ENCODE measurements at regions not wholly inside any gene's neighbourhood (a gene's known extent, or its start where the extent isn't known, plus 50 kb on each side); places are given as distances from the start of the nearest gene placed in this dataset.
A peak's percentile ranks its signal among the peaks of the same experiment; 100 is the strongest.

- DNase-seq (ENCODE audit: low read depth) = no peak
Observed at GRCh38 chr6:25066593-25066992, 130.8 kb upstream of the RIPOR2 start.

- DNase-seq (ENCODE audit: low read depth) = no peak
Observed at GRCh38 chr6:25068866-25069265, 133.1 kb upstream of the RIPOR2 start.

- DNase-seq (ENCODE audit: low read depth) = peak; percentile 74
Observed at GRCh38 chr6:25070547-25071366, 135.0 kb upstream of the RIPOR2 start.

DNA sequence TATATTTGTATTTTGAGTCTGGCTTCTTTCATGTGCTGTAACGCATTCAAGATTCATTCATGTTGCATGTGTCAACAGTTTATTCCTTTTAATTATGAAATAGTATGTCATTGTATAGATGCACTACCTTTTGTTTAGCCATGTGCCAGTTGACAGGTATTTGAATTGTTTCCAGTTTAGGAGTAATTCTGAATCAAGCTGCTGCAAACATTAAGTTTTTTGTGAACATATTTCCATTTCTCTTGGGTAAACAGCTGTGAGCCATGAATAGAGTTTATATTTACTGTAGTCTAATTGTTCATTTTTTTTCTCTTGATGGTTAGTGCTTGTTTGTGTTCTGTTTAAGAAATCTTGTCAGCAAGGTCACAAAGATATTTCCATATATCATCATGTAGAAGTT is 142.4 kb upstream of the RIPOR2 start:
- DNase-seq (ENCODE audit: low read depth) = no peak

DNA sequence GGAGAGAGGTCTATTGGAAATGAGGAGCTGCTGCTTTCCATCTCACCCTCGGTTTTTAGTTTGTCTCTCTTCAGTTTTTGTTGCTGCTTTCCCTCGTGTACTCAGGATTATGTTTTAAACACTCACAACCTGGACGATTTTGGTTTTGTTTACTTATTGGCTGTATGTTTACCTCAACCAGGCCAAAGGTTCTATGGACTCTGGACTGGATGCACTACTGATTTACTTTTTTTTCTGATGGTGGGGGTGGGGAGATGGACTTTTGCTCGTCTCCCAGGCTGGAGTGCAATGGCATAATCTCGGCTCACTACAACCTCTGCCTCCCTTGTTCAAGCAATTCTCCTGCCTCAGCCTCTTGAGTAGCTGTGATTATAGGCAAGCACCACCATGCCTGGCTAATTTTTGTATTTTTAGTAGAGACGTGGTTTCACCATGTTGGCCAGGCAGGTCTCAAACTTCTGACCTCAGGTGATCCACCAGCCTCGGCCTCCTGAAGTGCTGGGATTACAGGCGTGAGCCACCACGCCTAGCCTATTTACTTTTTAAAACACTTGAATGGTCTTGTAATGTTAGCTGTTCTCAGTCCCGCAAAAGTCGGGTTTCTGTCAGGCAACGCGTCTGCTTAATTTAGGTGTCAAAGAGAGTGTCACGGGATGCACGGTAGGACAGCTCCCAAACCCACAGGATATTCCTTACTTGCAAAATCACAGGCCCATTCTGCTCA is 148.2 kb upstream of the RIPOR2 start:
- no peak for DNase-seq (ENCODE audit: low read depth)

DNA sequence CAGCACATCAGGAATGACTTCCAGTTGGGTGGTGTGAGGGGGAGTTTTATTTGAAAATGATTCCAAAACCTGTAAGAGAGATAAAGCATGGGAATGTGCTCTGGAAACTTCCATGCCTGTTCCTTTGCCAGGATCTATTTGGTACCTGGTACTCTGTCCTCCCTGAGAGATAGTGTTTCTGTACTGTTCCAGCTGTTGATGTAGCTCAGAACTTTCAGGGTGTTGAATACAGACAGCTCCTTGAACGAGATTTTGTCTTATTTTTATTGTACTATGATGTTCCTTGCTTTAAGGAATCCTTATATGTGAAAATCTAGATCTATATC is 148.7 kb upstream of the RIPOR2 start:
- no peak for DNase-seq (ENCODE audit: low read depth)

DNA sequence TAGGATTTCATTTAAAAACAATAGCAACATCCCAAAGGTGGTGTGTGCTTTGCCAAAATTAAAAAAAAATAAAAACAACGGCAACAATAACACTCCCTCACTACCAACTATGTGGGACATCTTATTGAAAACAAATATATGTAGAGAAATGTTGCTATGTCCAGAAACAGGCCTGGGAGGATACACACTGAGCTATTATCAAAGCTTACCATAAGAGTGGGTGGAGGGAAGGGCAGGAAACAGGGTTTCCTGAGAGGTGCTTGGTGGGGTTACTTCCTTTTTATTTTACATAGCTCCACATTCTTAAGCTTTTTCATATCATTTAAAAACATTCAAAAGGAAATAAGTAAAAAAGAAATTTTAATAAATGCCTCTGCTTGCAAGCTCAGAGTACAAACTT is 150.0 kb upstream of the RIPOR2 start:
- no peak for DNase-seq (ENCODE audit: low read depth)

DNA sequence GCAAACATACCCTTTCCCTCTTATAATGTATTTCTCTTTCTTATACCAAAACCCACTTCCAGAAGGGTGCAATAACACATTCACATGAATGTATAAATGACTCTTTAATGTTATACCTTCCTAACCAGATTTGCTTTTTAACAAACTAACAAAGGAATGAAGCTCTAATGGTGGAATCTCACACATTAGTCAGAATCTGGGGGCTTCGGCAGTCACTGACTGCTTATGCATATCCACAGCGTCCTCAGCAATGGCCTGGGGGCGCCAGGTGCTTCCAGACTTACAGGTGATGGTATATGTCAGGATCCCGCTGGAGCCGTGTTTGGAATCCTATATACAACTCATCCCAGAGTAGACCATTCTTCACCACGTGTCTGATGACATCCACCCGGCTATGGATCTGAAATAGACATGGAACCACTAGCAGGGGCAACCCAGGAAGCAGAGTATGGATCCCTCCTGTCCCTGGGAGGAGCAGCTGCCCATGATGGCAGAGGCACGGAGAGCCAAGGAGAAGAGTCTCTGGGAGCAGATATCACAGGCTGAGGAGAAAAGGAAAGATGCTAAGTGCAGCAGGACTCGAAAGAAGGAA is 150.8 kb upstream of the RIPOR2 start:
- DNase-seq (ENCODE audit: low read depth) = no peak

DNA sequence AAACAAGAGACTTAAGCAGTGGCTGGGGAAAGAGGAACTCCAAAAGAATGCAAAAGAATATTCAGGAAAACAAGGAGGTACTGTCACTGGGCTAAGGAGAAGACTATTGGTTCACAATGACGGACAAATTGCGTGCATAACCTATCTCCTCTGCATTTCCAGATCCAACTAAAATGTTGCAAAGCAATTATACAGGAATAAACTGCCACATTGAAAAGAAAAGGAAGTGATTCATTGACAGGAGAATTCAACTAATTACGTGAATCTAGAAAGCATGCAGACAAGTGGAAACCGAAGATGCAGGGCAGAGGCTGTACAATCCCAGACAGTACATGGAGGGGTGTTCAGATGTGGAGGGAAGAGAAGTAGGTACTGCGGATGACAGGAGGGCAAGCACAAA is 152.8 kb upstream of the RIPOR2 start:
- no peak for DNase-seq (ENCODE audit: low read depth)

DNA sequence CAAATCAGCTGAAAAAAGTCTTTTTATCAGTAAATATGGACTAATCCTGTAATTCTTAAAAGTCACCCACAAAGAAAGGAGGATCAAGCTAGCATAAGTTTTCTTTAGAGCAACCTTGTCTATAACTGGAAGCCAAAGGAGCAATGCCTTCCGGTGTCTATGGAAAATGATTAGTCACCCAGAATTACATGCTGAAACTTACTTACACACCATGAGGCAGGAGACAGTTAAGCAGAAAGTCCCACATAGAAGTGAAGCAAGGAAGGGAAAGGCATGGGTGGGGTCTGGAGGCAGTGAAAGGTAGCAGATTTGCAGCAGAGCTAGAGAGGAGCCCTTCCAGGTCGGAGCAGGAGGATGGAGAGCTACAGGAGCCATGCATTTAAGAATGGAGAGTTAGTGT is 153.7 kb upstream of the RIPOR2 start:
- no peak for DNase-seq (ENCODE audit: low read depth)

GRCh38 chr6:25094726-25095125 is 159.0 kb upstream of the RIPOR2 start:
- no peak for DNase-seq (ENCODE audit: low read depth)

- no peak for DNase-seq (ENCODE audit: low read depth)
Observed at GRCh38 chr6:25100288-25100687, 164.5 kb upstream of the RIPOR2 start.

- no peak for DNase-seq (ENCODE audit: low read depth)
Observed at GRCh38 chr6:25103603-25104002, 167.8 kb upstream of the RIPOR2 start.

- DNase-seq (ENCODE audit: low read depth) = no peak
Observed at GRCh38 chr6:25105070-25105925, 169.5 kb upstream of the RIPOR2 start.

- DNase-seq (ENCODE audit: low read depth) = no peak
Observed at GRCh38 chr6:25107218-25107617, 171.5 kb upstream of the RIPOR2 start.

DNA sequence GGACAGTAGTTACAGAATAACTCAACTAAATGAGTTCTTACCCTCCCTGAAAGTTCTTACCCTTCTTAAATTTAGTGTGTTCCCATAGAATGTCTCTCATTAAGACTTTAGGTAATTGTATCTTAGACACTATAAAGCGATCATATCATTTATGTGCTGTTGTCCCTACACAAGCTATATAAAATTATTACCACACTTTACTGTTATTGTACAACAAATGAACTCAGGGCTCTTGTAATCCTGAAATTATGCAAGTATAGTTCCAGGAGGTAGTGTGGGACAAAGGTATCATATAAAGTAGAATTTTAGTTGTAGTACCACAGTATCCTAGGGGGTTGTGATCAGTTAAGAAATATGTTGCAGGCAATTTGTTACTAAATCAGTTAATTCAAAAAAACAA is 167.4 kb upstream of the CARMIL1 start:
- DNase-seq (ENCODE audit: low read depth) = no peak

DNA sequence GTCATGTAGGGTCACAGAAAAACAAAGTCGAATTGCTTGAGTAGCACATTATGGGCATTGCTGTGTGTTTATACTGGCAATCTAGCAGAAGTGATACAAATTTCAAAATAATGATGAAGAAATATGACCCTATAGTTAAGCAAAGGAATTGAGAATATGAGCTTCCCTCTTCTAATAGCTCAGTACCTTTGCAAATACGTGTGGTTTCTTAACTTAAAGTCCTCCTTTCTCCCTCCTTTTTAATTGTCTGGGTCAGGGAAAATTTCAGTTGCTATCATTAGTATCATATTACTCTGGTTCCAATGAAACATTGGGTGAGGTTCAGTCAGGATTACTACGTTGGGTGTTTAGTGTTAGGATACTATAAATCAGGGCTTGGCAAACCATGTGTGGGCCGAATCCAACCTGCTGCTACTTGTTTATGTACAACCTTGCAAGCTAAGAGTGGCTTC is 166.8 kb upstream of the CARMIL1 start:
- DNase-seq (ENCODE audit: low read depth) = no peak

GRCh38 chr6:25113436-25113835 is 165.7 kb upstream of the CARMIL1 start:
- DNase-seq (ENCODE audit: low read depth) = no peak

DNA sequence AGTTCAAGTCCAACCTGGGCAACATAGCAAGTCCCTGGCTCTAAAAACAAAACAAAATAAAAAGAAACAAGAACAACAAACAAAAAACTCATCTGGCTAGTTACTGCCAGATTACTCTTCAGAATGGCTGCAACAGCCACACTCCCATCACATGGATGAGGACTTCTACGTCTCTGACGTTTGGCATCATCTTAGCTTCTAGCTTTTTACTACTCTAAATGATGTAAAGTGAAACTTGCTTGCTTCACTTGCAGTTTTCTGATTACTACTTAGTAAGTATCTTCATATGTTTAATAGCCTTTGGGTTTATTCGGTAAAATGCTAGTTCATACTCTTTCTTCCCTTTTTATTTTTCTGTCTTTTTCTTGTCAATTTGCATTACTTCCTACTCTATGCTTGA is 161.1 kb upstream of the CARMIL1 start:
- DNase-seq (ENCODE audit: low read depth) = no peak

GRCh38 chr6:25121186-25121585 is 158.0 kb upstream of the CARMIL1 start:
- no peak for DNase-seq (ENCODE audit: low read depth)

- DNase-seq (ENCODE audit: low read depth) = no peak
Observed at GRCh38 chr6:25122001-25122400, 157.2 kb upstream of the CARMIL1 start.

DNA sequence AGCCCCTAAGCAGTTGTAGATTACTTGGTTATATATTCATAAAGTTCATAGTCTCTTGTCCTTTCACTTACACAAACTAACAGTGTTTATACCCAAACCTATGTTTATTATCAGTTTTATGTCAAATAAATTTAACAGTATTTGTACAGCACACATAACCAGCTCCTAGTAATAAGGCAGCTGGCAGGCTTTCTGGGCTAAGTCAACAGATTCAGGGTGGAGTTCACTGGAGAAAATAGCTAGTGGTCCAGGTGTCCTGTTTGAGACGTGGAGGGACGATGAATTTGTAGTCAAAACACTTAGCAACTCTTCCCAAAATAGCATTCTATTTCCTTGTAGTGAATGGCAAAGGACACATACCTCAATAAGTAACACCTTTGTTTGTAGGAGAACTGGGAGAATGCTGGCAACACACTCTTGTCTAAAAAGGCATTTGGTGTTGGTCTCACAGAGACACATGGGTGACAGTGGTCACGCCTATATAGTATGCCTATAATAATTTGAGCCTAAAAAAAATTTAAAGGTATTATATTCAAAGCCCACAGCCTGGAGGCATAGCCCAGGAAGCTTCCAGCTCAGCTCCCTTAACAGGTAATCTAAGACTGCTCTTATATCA is 156.4 kb upstream of the CARMIL1 start:
- no peak for DNase-seq (ENCODE audit: low read depth)
